B cell (primary cell): ENCODE measurements at regions not wholly inside any gene's neighbourhood (a gene's known extent, or its start where the extent isn't known, plus 50 kb on each side); places are given as distances from the start of the nearest gene placed in this dataset.

Experiments used
- EZH2 ChIP-seq: IDR thresholded peaks from 2 replicates; pipeline ENCODE4 v1.6.1; 2012; ENCODE audit warnings: borderline replicate concordance, low read depth, mild to moderate bottlenecking, moderate library complexity, low read length; ENCODE audit not compliant: insufficient read depth, poor library complexity, severe bottlenecking
- TF ChIP-seq, protein P1 (sequence below): fragments of 200-600 bp; IDR thresholded peaks from one replicate; pipeline ENCODE4 v1.8.0; 2022; ENCODE audit warnings: antibody characterized with exemption, mild to moderate bottlenecking

DNA sequence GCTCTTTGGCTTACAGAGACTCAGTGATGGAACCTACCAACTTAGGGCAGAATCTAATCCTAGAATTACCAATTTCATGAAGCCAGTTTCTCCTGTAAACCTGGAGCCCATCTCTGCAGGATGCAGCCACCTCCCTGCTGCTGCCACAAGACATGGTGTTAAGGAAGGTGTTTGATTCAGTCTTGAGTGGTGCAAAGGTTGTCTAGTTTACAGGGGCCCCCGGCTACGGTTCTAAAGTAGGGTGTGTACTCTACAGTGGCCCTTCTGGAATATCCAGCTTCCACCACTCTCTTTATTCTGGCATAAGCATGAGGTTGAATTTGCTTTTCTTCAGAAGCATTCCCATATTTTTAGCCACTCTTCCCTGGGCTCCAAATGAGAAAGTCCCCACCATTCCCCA is 154.1 kb upstream of the GRIP1 start:
- TF ChIP-seq, protein P1, sequence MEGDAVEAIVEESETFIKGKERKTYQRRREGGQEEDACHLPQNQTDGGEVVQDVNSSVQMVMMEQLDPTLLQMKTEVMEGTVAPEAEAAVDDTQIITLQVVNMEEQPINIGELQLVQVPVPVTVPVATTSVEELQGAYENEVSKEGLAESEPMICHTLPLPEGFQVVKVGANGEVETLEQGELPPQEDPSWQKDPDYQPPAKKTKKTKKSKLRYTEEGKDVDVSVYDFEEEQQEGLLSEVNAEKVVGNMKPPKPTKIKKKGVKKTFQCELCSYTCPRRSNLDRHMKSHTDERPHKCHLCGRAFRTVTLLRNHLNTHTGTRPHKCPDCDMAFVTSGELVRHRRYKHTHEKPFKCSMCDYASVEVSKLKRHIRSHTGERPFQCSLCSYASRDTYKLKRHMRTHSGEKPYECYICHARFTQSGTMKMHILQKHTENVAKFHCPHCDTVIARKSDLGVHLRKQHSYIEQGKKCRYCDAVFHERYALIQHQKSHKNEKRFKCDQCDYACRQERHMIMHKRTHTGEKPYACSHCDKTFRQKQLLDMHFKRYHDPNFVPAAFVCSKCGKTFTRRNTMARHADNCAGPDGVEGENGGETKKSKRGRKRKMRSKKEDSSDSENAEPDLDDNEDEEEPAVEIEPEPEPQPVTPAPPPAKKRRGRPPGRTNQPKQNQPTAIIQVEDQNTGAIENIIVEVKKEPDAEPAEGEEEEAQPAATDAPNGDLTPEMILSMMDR = no peak
- TF ChIP-seq EZH2 = no peak
